ENCODE measurements at regions not wholly inside any gene's neighbourhood (a gene's known extent, or its start where the extent isn't known, plus 50 kb on each side); places are given as distances from the start of the nearest gene placed in this dataset.
"Not testable (repeated sequence)": the region's sequence is repeated elsewhere in the genome, so short reads cannot be mapped to it uniquely, and the experiment has no call there.

GRCh38 chr5:124913329-124913653 is 166.9 kb upstream of the ZNF608 start:
- H3K27me3 Mint-ChIP-seq (ENCODE audit: unreplicated experiment), result peaks cover 3% of the 10 kb centered on the region
- no peak for DNase-seq
- H3K9me3 Mint-ChIP-seq (ENCODE audit: unreplicated experiment), result peaks cover 3% of the 10 kb centered on the region

DNA sequence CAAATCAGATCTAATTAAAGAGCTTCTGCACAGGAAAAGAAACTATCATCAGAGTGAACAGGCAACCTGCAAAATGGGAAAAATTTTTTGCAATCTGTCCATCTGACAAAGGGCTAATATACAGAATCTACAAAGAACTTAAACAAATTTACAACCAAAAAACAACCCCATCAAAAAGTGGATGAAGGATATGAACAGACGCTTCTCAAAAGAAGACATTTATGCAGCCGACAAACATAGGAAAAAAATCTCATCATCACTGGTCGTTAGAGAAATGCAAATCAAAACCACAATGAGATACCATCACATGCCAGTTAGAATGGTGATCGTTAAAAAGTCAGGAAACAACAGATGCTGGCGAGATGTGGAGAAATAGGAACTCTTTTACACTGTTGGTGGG is 169.9 kb upstream of the ZNF608 start:
- H3K9me3 Mint-ChIP-seq (ENCODE audit: unreplicated experiment); H3K36me3 Mint-ChIP-seq (ENCODE audit: unreplicated experiment); DNase-seq; H3K27ac Mint-ChIP-seq (ENCODE audit: unreplicated experiment); H3K27me3 Mint-ChIP-seq (ENCODE audit: unreplicated experiment); H3K4me3 Mint-ChIP-seq (ENCODE audit: unreplicated experiment): not testable (repeated sequence)
- peaks cover 12% of the 10 kb centered on the region for H3K4me1 Mint-ChIP-seq (ENCODE audit: low read depth, unreplicated experiment)

More at GRCh38 chr5:124913329-124913653, 166.9 kb upstream of the ZNF608 start:
- H3K4me3 Mint-ChIP-seq (ENCODE audit: unreplicated experiment), result no peak overlapping the region
- no peak overlapping the region for H3K27ac Mint-ChIP-seq (ENCODE audit: unreplicated experiment)
- TF ChIP-seq CTCF (IDR thresholded peaks at IDR 0.05; ENCODE audit: partially characterized antibody, unreplicated experiment), result no peak
- peaks cover 13% of the 10 kb centered on the region for H3K4me1 Mint-ChIP-seq (ENCODE audit: low read depth, unreplicated experiment)
- no peaks in the 10 kb centered on the region for H3K36me3 Mint-ChIP-seq (ENCODE audit: unreplicated experiment)

DNA sequence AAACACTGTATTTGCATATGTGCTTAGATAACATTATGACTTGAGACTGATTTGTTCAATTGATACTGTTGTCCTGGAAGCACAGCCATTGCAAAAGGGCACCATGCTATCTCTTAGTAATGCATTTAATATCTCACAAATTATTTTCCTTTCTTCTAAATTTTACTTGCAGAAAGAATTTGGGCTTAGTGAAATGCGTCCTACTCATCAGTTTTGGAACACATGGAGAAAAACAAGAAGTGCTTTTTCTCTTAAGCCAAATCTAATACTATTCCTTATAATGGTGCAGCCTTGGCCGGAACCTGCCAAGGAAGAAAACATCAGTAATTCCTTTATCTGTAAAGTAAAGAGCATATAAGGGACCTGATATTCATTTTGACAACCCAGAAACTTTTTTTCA is 172.2 kb upstream of the ZNF608 start:
- no peak for TF ChIP-seq CTCF (IDR thresholded peaks at IDR 0.05; ENCODE audit: partially characterized antibody, unreplicated experiment)
- Mint-ChIP-seq H3K27ac (ENCODE audit: unreplicated experiment) (no peak overlapping the region), H3K9me3 (ENCODE audit: unreplicated experiment) (peaks cover 3% of the 10 kb centered on the region), H3K4me3 (ENCODE audit: unreplicated experiment) (no peak overlapping the region), H3K27me3 (ENCODE audit: unreplicated experiment) (no peaks in the 10 kb centered on the region), H3K4me1 (ENCODE audit: low read depth, unreplicated experiment) (peaks cover 12% of the 10 kb centered on the region), H3K36me3 (ENCODE audit: unreplicated experiment) (no peaks in the 10 kb centered on the region)
- no peak for DNase-seq

DNA sequence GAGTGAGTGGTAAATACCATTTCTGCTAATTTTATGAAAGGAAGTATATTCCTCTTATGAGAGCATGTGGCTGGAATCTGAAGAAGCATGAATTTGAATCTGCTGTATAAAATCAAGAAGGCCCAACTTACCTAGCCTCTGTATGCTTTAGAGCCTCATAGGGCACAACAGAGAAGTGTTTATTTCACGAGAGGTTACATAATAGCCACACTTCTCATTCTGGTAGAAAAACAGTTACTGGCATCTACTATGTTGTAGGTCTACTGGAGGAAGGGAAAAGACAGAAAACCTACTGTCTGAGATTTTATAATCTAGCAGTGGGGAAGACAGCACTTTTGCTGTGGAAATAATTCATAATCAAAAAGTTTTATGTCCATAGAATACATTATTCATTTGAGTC is 172.6 kb upstream of the ZNF608 start:
- H3K9me3 Mint-ChIP-seq (ENCODE audit: unreplicated experiment), result peaks cover 3% of the 10 kb centered on the region
- H3K4me3 Mint-ChIP-seq (ENCODE audit: unreplicated experiment), result no peak overlapping the region
- no peaks in the 10 kb centered on the region for H3K36me3 Mint-ChIP-seq (ENCODE audit: unreplicated experiment)
- TF ChIP-seq CTCF (IDR thresholded peaks at IDR 0.05; ENCODE audit: partially characterized antibody, unreplicated experiment), result no peak
- DNase-seq, result no peak
- no peak overlapping the region for H3K27ac Mint-ChIP-seq (ENCODE audit: unreplicated experiment)
- peaks cover 12% of the 10 kb centered on the region for H3K4me1 Mint-ChIP-seq (ENCODE audit: low read depth, unreplicated experiment)
- no peaks in the 10 kb centered on the region for H3K27me3 Mint-ChIP-seq (ENCODE audit: unreplicated experiment)

- no peaks in the 10 kb centered on the region for H3K27me3 Mint-ChIP-seq (ENCODE audit: unreplicated experiment)
- no peak overlapping the region for H3K27ac Mint-ChIP-seq (ENCODE audit: unreplicated experiment)
- peaks cover 12% of the 10 kb centered on the region for H3K4me1 Mint-ChIP-seq (ENCODE audit: low read depth, unreplicated experiment)
- H3K36me3 Mint-ChIP-seq (ENCODE audit: unreplicated experiment), result no peaks in the 10 kb centered on the region
- H3K4me3 Mint-ChIP-seq (ENCODE audit: unreplicated experiment), result no peak overlapping the region
- DNase-seq, result no peak
- TF ChIP-seq CTCF (IDR thresholded peaks at IDR 0.05; ENCODE audit: partially characterized antibody, unreplicated experiment), result no peak
- H3K9me3 Mint-ChIP-seq (ENCODE audit: unreplicated experiment), result peaks cover 3% of the 10 kb centered on the region
Observed at GRCh38 chr5:124919747-124920525, 173.5 kb upstream of the ZNF608 start.

All from glutamatergic neuron (in vitro differentiated cells).